ENCODE measurements at regions not wholly inside any gene's neighbourhood (a gene's known extent, or its start where the extent isn't known, plus 50 kb on each side); places are given as distances from the start of the nearest gene placed in this dataset.

DNA sequence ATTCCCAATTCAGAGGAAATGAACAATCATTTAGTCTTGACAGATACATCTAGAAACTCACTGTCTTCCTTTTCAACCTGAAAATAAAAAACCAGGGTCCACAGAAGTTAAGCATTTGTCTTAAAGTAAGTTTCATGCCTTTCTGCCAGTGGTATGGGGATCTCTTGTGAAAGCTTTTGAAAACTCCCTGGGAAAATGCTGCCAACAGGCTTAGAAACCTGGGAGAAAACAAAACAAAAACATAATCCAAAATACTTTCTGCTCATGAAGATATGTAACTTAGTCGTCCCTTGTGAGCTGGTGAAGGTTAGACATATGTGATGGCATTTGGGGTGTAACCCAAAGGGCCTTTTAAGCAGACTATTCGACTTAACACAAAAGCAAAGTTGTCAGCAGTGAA lies 66.4 kb upstream of the ZNF438 start:
- in situ Hi-C loops (cut with HindIII; ENCODE audit: low sequenced_read_pairs): no loop called here
- no peak for DNase-seq (ENCODE audit: low read depth, low spot score)
- TF ChIP-seq, protein P1, sequence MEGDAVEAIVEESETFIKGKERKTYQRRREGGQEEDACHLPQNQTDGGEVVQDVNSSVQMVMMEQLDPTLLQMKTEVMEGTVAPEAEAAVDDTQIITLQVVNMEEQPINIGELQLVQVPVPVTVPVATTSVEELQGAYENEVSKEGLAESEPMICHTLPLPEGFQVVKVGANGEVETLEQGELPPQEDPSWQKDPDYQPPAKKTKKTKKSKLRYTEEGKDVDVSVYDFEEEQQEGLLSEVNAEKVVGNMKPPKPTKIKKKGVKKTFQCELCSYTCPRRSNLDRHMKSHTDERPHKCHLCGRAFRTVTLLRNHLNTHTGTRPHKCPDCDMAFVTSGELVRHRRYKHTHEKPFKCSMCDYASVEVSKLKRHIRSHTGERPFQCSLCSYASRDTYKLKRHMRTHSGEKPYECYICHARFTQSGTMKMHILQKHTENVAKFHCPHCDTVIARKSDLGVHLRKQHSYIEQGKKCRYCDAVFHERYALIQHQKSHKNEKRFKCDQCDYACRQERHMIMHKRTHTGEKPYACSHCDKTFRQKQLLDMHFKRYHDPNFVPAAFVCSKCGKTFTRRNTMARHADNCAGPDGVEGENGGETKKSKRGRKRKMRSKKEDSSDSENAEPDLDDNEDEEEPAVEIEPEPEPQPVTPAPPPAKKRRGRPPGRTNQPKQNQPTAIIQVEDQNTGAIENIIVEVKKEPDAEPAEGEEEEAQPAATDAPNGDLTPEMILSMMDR (IDR thresholded peaks at IDR 0.05; ENCODE audit: low read depth, low read length): no peak
- H3K4me3 ChIP-seq (ENCODE audit: low read depth, low read length): no peak overlapping the region

DNA sequence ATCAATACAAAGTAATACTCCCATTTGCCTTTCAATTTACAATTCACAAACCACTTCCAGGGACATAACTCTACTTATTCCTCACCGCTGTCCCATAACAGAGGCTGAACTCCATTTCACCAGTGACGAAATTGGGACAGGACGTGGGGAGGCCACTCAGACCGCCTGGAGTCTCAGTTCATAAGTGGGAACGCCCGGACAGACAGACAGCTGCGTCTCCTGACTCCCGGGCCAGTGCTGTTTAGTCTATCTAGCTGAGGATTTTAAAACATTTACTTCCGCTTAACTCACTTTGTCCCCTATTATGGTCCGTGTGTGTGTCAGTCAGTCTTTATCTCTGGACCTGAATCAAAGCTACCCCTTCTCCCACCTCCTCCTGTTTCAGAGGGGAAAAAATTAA lies 67.4 kb upstream of the ZNF438 start:
- TF ChIP-seq, protein P1 (IDR thresholded peaks at IDR 0.05; ENCODE audit: low read depth, low read length): no peak
- no peak overlapping the region for H3K4me3 ChIP-seq (ENCODE audit: low read depth, low read length)
- in situ Hi-C loops (cut with HindIII; ENCODE audit: low sequenced_read_pairs): no loop called here
- DNase-seq (ENCODE audit: low read depth, low spot score): peak; percentile 62

DNA sequence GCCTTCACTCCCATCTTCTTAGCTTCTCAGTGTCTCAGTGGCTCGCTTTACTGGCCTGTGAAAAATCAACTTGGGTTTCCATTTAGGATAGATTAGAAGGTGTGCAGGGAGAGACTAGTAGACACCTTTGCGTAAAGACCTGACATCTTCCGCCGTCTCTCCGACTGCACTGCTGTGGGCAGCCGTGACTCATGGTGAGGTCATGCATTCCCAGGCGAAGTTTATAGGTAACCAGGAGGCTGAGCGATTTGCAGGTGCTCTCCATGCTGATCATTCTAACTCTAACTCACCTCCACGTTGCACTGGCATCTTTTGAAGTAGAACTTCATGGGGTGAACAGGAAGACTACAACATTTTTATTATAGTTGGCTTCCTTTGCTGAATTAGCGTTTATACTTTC lies 68.0 kb upstream of the ZNF438 start:
- in situ Hi-C loops (cut with HindIII; ENCODE audit: low sequenced_read_pairs): no loop called here
- TF ChIP-seq, protein P1 (IDR thresholded peaks at IDR 0.05; ENCODE audit: low read depth, low read length): no peak
- peak; percentile 60 for DNase-seq (ENCODE audit: low read depth, low spot score)
- H3K4me3 ChIP-seq (ENCODE audit: low read depth, low read length): no peak overlapping the region

DNA sequence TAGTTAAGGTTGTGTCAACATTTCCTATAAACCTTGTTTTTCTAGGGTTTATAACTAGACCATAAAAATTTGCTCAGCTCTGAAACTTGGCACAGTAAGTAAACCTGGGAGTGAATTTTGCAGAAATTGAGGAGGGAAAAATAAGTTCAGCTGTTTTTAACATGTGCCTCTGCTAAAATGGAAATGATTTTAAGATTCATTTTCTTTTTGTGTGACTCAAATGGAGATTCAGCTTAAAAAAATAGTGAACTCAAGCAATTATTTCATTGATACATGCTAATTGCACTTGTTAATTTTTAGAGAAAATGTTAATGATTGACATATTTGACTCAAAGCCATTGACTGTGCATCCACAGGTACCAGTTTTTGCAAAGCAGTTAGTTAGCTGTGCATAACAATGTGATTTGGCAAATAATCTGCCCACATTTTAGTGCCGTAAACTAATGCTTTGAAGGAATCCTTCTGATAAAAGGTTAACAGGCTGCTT lies 68.5 kb upstream of the ZNF438 start:
- DNase-seq (ENCODE audit: low read depth, low spot score): peak; percentile 31
- in situ Hi-C loops (cut with HindIII; ENCODE audit: low sequenced_read_pairs): no loop called here
- H3K4me3 ChIP-seq (ENCODE audit: low read depth, low read length): no peak overlapping the region
- TF ChIP-seq, protein P1 (IDR thresholded peaks at IDR 0.05; ENCODE audit: low read depth, low read length): no peak

DNA sequence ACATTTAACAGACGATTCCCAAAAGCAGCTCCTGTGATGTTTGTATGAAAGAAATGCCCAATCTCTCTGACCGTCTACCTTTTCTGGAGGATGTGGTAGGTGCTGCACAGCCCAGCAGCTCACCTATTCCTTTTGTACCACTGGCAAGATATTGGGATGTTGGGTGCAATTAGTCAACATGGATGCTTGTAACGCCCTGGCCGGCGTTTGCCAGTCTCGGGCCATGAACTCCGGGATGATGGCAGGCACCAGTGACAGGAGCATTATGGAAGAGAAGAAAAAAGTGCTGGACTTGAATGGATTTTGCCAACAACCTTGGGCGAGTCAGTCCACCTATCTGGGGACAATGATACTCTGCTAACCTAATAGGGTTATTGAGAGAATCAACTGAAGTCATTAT lies 69.0 kb upstream of the ZNF438 start:
- no peak for DNase-seq (ENCODE audit: low read depth, low spot score)
- no peak overlapping the region for H3K4me3 ChIP-seq (ENCODE audit: low read depth, low read length)
- in situ Hi-C loops (cut with HindIII; ENCODE audit: low sequenced_read_pairs): no loop called here
- TF ChIP-seq, protein P1 (IDR thresholded peaks at IDR 0.05; ENCODE audit: low read depth, low read length): no peak

DNA sequence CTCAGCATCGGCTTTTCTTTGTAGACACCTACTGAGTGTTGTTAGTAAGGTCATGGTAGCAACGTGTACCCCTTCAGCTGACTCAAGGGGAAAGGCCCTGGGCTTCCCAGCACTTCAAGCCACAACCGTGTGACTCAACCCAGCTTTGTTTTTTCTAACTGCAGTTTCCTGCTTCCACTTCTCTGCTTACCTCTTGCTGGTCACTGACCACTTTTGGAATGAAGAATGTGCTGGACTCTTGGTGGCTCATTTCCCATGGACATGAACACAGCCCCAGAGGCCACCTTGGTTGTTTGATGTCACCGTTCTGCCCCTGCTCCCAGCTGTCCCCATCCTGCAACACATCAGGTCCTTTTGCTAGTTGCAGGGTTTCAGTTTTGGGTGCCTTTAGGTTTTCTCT lies 69.5 kb upstream of the ZNF438 start:
- no peak overlapping the region for H3K4me3 ChIP-seq (ENCODE audit: low read depth, low read length)
- in situ Hi-C loops (cut with HindIII; ENCODE audit: low sequenced_read_pairs): no loop called here
- peak; percentile 95 for DNase-seq (ENCODE audit: low read depth, low spot score)
- TF ChIP-seq, protein P1 (IDR thresholded peaks at IDR 0.05; ENCODE audit: low read depth, low read length): no peak

DNA sequence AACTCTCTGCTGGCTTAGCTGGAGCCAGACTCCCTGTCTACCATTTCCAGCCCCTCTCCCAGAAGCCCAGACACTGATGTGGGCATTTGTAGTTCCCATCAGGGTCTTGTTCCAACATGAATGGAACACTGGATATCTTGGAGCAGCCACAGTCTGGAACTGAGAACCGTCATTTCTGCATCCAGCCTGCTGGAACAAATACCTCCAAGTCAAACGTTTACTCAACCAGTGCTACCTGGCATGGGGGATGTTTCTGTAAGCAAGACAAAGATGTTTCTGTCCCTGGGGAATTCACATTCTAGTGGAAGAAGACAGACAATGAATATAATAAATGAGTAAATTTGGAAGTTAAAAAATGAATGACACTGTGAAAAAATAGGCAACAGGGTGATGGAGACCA lies 70.8 kb upstream of the ZNF438 start:
- no peak for DNase-seq (ENCODE audit: low read depth, low spot score)
- in situ Hi-C loops (cut with HindIII; ENCODE audit: low sequenced_read_pairs): no loop called here
- H3K4me3 ChIP-seq (ENCODE audit: low read depth, low read length): no peak overlapping the region
- TF ChIP-seq, protein P1 (IDR thresholded peaks at IDR 0.05; ENCODE audit: low read depth, low read length): no peak

Data from astrocyte of the spinal cord (primary cell).